Endodermal cell (in vitro differentiated cells): ENCODE measurements at regions not wholly inside any gene's neighbourhood (a gene's known extent, or its start where the extent isn't known, plus 50 kb on each side); places are given as distances from the start of the nearest gene placed in this dataset.

ENCODE experiments used
- DNase-seq: peaks from one replicate; pipeline ENCODE4 v3.0.0-alpha.2; 2017
- H3K27ac ChIP-seq: 2 replicates; pipeline ENCODE4 v1.5.1; 2013; ENCODE audit warnings: mild to moderate bottlenecking, low read depth, low read length, moderate library complexity
- H3K27me3 ChIP-seq: 2 replicates; pipeline ENCODE4 v1.6.1; 2013; ENCODE audit warnings: mild to moderate bottlenecking, low read length, moderate library complexity; ENCODE audit not compliant: insufficient read depth, control insufficient read depth, poor library complexity, severe bottlenecking
- H3K36me3 ChIP-seq: 2 replicates; pipeline ENCODE4 v1.7.0; 2013; ENCODE audit warnings: mild to moderate bottlenecking, low read length, moderate library complexity; ENCODE audit not compliant: control insufficient read depth, insufficient read depth
- H3K4me1 ChIP-seq: one replicate; pipeline ENCODE4 v1.7.0; 2013; ENCODE audit warnings: low read length; ENCODE audit not compliant: control insufficient read depth, insufficient read depth
- H3K4me3 ChIP-seq: 2 replicates; pipeline ENCODE4 v1.5.1; 2013; ENCODE audit warnings: mild to moderate bottlenecking, low read length, moderate library complexity
- H3K9ac ChIP-seq: 2 replicates; pipeline ENCODE4 v1.6.1; 2013; ENCODE audit warnings: mild to moderate bottlenecking, low read length, moderate library complexity; ENCODE audit not compliant: poor library complexity, severe bottlenecking; ENCODE audit errors: extremely low read depth
- H3K9me3 ChIP-seq: 2 replicates; pipeline ENCODE4 v1.6.1; 2013; ENCODE audit warnings: mild to moderate bottlenecking, low read length, moderate library complexity; ENCODE audit not compliant: control insufficient read depth
- H3K27ac Mint-ChIP-seq: 2 replicates; pipeline ENCODE4 v1.8.0; 2020; ENCODE audit warnings: mixed read lengths
- H3K27me3 Mint-ChIP-seq: 2 replicates; pipeline ENCODE4 v1.8.0; 2021; ENCODE audit warnings: mild to moderate bottlenecking, mixed read lengths; ENCODE audit not compliant: insufficient read depth
- H3K36me3 Mint-ChIP-seq: 2 replicates; pipeline ENCODE4 v1.8.0; 2020; ENCODE audit warnings: low read depth, mixed read lengths
- H3K4me1 Mint-ChIP-seq: 2 replicates; pipeline ENCODE4 v1.8.0; 2020; ENCODE audit warnings: mixed read lengths
- H3K4me3 Mint-ChIP-seq: 2 replicates; pipeline ENCODE4 v1.8.0; 2020; ENCODE audit warnings: mild to moderate bottlenecking, moderate library complexity, mixed read lengths
- H3K9me3 Mint-ChIP-seq: 2 replicates; pipeline ENCODE4 v1.8.0; 2020; ENCODE audit warnings: mild to moderate bottlenecking, mixed read lengths
- CTCF ChIP-seq: fragments of 200-600 bp; sonication (generic); conservative IDR thresholded peaks from 2 replicates; pipeline ENCODE4 v1.5.0; 2021; ENCODE audit warnings: antibody characterized with exemption, mild to moderate bottlenecking
- WGBS, 2 experiments: methylation state at CpG; one replicate each; pipeline versions ENCODE4 v1.1.5 to v1.1.7; 2013; ENCODE audit warnings: missing lambda C conversion rate in 2 of 2, mixed read lengths in 1 of 2; ENCODE audit not compliant: insufficient coverage in 1 of 2, insufficient read length in 1 of 2; 5-methylcytosine and 5-hydroxymethylcytosine counted together

- Histone ChIP-seq H3K9ac (no peak overlapping the region), H3K27me3 (no peaks in the 10 kb centered on the region), H3K27ac (no peak overlapping the region), H3K36me3 (no peaks in the 10 kb centered on the region), H3K4me3 (no peak overlapping the region), H3K9me3 (no peaks in the 10 kb centered on the region), H3K4me1 (no peaks in the 10 kb centered on the region)
- TF ChIP-seq CTCF, result no peak
- no peak overlapping the region for H3K27ac Mint-ChIP-seq
- H3K36me3 Mint-ChIP-seq, result no peaks in the 10 kb centered on the region
- no peaks in the 10 kb centered on the region for H3K27me3 Mint-ChIP-seq
- 50 to 78% methylated on average over 2 to 6 of the region's 6 CpGs for WGBS, 2 experiments
- H3K4me3 Mint-ChIP-seq, result no peak overlapping the region
- peaks cover 6% of the 10 kb centered on the region for H3K9me3 Mint-ChIP-seq
- no peaks in the 10 kb centered on the region for H3K4me1 Mint-ChIP-seq
- DNase-seq, result no peak
These were observed 356.4 kb downstream of the CPS1 start for GRCh38 chr2:210912779-210913178.

- Mint-ChIP-seq H3K27ac (no peak overlapping the region), H3K4me3 (no peak overlapping the region), H3K4me1 (no peaks in the 10 kb centered on the region), H3K36me3 (no peaks in the 10 kb centered on the region), H3K9me3 (peaks cover 6% of the 10 kb centered on the region), H3K27me3 (no peaks in the 10 kb centered on the region)
- Histone ChIP-seq H3K27me3 (no peaks in the 10 kb centered on the region), H3K36me3 (no peaks in the 10 kb centered on the region), H3K4me1 (no peaks in the 10 kb centered on the region), H3K27ac (no peak overlapping the region), H3K9ac (no peak overlapping the region), H3K4me3 (no peak overlapping the region), H3K9me3 (no peaks in the 10 kb centered on the region)
- TF ChIP-seq CTCF, result no peak
- 48 to 100% methylated on average over 1 to 2 of the region's 2 CpGs for WGBS, 2 experiments
- DNase-seq, result no peak
These were observed 357.1 kb downstream of the CPS1 start for GRCh38 chr2:210913461-210913860.

- Mint-ChIP-seq H3K4me1 (no peaks in the 10 kb centered on the region), H3K4me3 (no peak overlapping the region)
These were observed 359.5 kb downstream of the CPS1 start for GRCh38 chr2:210915912-210916311.

More at GRCh38 chr2:210915912-210916311, 359.5 kb downstream of the CPS1 start:
- Histone ChIP-seq H3K4me3 (no peak overlapping the region), H3K9ac (no peak overlapping the region), H3K36me3 (no peaks in the 10 kb centered on the region), H3K27ac (no peak overlapping the region), H3K27me3 (no peaks in the 10 kb centered on the region), H3K9me3 (no peaks in the 10 kb centered on the region), H3K4me1 (no peaks in the 10 kb centered on the region)
- 100% methylated on average over 1 of the region's 1 CpG; no CpG with 5 or more reads in 1 of the 2 experiments for WGBS, 2 experiments
- Mint-ChIP-seq H3K36me3 (no peaks in the 10 kb centered on the region), H3K27me3 (no peaks in the 10 kb centered on the region), H3K9me3 (peaks cover 6% of the 10 kb centered on the region), H3K27ac (no peak overlapping the region)
- no peak for DNase-seq
- no peak for TF ChIP-seq CTCF
